Breast epithelium (tissue), 3 donors: ENCODE measurements at regions not wholly inside any gene's neighbourhood (a gene's known extent, or its start where the extent isn't known, plus 50 kb on each side); places are given as distances from the start of the nearest gene placed in this dataset.

ENCODE experiments used
- POLR2A ChIP-seq: fragments of 450-650 bp; IDR thresholded peaks from one replicate; pipeline ENCODE4 v1.6.1; 2016; ENCODE audit warnings: antibody characterized with exemption, mild to moderate bottlenecking, moderate library complexity
- POLR2AphosphoS5 ChIP-seq, 3 donors: sonication (generic); formaldehyde crosslinking; IDR thresholded peaks; one replicate each; pipeline ENCODE4 v1.6.1; 2017; ENCODE audit warnings: antibody characterized with exemption in 3 of 3

- TF ChIP-seq POLR2A (no peak), POLR2AphosphoS5 (IDR thresholded peaks at IDR 0.05) (no peak)
Measured at GRCh38 chr2:210964141-210964764, 407.9 kb downstream of the CPS1 start.
